Smooth muscle cell (in vitro differentiated cells): ENCODE measurements at regions not wholly inside any gene's neighbourhood (a gene's known extent, or its start where the extent isn't known, plus 50 kb on each side); places are given as distances from the start of the nearest gene placed in this dataset.

ENCODE experiments used
- DNase-seq: peaks from one replicate; lab custom pipeline; 2025; ENCODE audit not compliant: unreplicated experiment; lab: John Stamatoyannopoulos, UW
- H2AFZ ChIP-seq: fragments of 200-600 bp; sonication (generic); 2 replicates; pipeline ENCODE4 v1.6.0; 2016; ENCODE audit warnings: antibody characterized with exemption, low read depth, mild to moderate bottlenecking
- H3F3A ChIP-seq: fragments of 200-600 bp; sonication (generic); 2 replicates; pipeline ENCODE4 v1.6.0; 2017; ENCODE audit warnings: antibody characterized with exemption, low read depth
- H3K27ac ChIP-seq: fragments of 200-600 bp; sonication (generic); 2 replicates; pipeline ENCODE4 v1.5.1; 2016; ENCODE audit warnings: low read depth, mild to moderate bottlenecking
- H3K27me3 ChIP-seq: fragments of 200-600 bp; sonication (generic); 2 replicates; pipeline ENCODE4 v1.6.1; 2016; ENCODE audit warnings: low read depth, mild to moderate bottlenecking
- H3K36me3 ChIP-seq: fragments of 200-600 bp; sonication (generic); 2 replicates; pipeline ENCODE4 v1.5.1; 2016; ENCODE audit warnings: low read depth
- H3K4me1 ChIP-seq: fragments of 200-600 bp; sonication (generic); 2 replicates; pipeline ENCODE4 v1.5.1; 2016; ENCODE audit warnings: low read depth
- H3K4me2 ChIP-seq: fragments of 200-600 bp; sonication (generic); 2 replicates; pipeline ENCODE4 v1.6.0; 2016; ENCODE audit warnings: mild to moderate bottlenecking
- H3K4me3 ChIP-seq: fragments of 200-600 bp; sonication (generic); 2 replicates; pipeline ENCODE4 v1.5.1; 2016; ENCODE audit warnings: mild to moderate bottlenecking
- H3K79me2 ChIP-seq: fragments of 200-600 bp; sonication (generic); 2 replicates; pipeline ENCODE4 v1.6.0; 2016; ENCODE audit warnings: low read depth, mild to moderate bottlenecking
- H3K9ac ChIP-seq: fragments of 200-600 bp; sonication (generic); 2 replicates; pipeline ENCODE4 v1.6.0; 2016; ENCODE audit warnings: low read depth
- H3K9me3 ChIP-seq: fragments of 200-600 bp; sonication (generic); replicated peaks from 2 replicates; pipeline ENCODE4 v1.5.1; 2016; ENCODE audit warnings: low read depth
- H4K20me1 ChIP-seq: fragments of 200-600 bp; sonication (generic); 2 replicates; pipeline ENCODE4 v1.6.0; 2016; ENCODE audit warnings: low read depth
- CTCF ChIP-seq: fragments of 200-600 bp; sonication (generic); IDR thresholded peaks from 2 replicates; pipeline ENCODE4 v1.5.1; 2017; ENCODE audit warnings: borderline replicate concordance, mild to moderate bottlenecking, antibody characterized with exemption; ENCODE audit not compliant: insufficient read depth, poor library complexity, severe bottlenecking
- WGBS: methylation state at CpG from one replicate; pipeline ENCODE4 v1.1.7; 2016; ENCODE audit warnings: low lambda C conversion rate; 5-methylcytosine and 5-hydroxymethylcytosine counted together

GRCh38 chr6:40770794-40771193 is 183.6 kb upstream of the LRFN2 start:
- H3F3A ChIP-seq = no peaks in the 10 kb centered on the region
- no peak overlapping the region for H3K4me3 ChIP-seq
- no peak overlapping the region for H2AFZ ChIP-seq
- peaks cover 24% of the 10 kb centered on the region for H3K27me3 ChIP-seq
- H4K20me1 ChIP-seq = no peaks in the 10 kb centered on the region
- H3K9me3 ChIP-seq = peaks cover 7% of the 10 kb centered on the region
- TF ChIP-seq CTCF = no peak
- H3K9ac ChIP-seq = no peak overlapping the region
- H3K79me2 ChIP-seq = no peaks in the 10 kb centered on the region
- H3K4me1 ChIP-seq = no peaks in the 10 kb centered on the region
- H3K36me3 ChIP-seq = no peaks in the 10 kb centered on the region
- no peak overlapping the region for H3K27ac ChIP-seq
- no peak for DNase-seq
- no peak overlapping the region for H3K4me2 ChIP-seq

GRCh38 chr6:40764726-40765125 is 177.6 kb upstream of the LRFN2 start:
- Histone ChIP-seq H4K20me1 (no peaks in the 10 kb centered on the region), H3K4me2 (no peak overlapping the region), H3K79me2 (no peaks in the 10 kb centered on the region), H3K9ac (no peak overlapping the region), H3K9me3 (no peaks in the 10 kb centered on the region), H3K27me3 (peaks cover 27% of the 10 kb centered on the region), H3F3A (peaks cover 9% of the 10 kb centered on the region), H3K36me3 (no peaks in the 10 kb centered on the region), H3K4me3 (no peak overlapping the region), H3K27ac (no peak overlapping the region), H3K4me1 (no peaks in the 10 kb centered on the region), H2AFZ (no peak overlapping the region)
- no peak for TF ChIP-seq CTCF
- 71% methylated on average over 1 of the region's 1 CpG for WGBS
- no peak for DNase-seq

- peaks cover 9% of the 10 kb centered on the region for H3F3A ChIP-seq
- WGBS = 34% methylated on average over 5 of the region's 5 CpGs
- no peak for DNase-seq
- H3K4me1 ChIP-seq = no peaks in the 10 kb centered on the region
- no peaks in the 10 kb centered on the region for H3K36me3 ChIP-seq
- TF ChIP-seq CTCF = no peak
- H2AFZ ChIP-seq = no peak overlapping the region
- H3K27ac ChIP-seq = no peak overlapping the region
- no peaks in the 10 kb centered on the region for H3K79me2 ChIP-seq
- peaks cover 29% of the 10 kb centered on the region for H3K27me3 ChIP-seq
- H4K20me1 ChIP-seq = no peaks in the 10 kb centered on the region
- no peak overlapping the region for H3K4me3 ChIP-seq
- H3K9me3 ChIP-seq = no peaks in the 10 kb centered on the region
- H3K9ac ChIP-seq = no peak overlapping the region
- no peak overlapping the region for H3K4me2 ChIP-seq
Measured at GRCh38 chr6:40762981-40763380, 175.8 kb upstream of the LRFN2 start.

DNA sequence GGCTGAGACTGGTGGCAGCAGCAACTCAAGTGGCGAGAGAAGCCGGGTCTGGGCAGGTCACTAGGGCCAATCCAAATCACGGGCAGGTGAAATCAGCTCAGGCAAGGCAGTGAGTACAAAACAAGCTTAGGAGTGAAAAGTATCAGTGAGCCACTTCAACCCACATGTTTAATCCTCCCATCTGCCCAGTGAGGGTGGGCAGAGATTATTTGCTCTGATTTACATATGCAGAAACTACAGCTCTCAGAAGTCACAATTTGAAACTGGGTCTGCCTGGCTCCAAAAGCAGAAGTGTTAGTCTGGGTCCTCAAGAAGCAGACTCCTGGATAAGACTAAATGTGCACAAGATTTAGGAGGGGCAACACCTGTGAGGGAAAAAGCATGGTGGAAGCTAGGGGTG is 173.7 kb upstream of the LRFN2 start:
- H4K20me1 ChIP-seq = no peaks in the 10 kb centered on the region
- H3K4me2 ChIP-seq = no peak overlapping the region
- no peaks in the 10 kb centered on the region for H3K36me3 ChIP-seq
- no peak overlapping the region for H3K27ac ChIP-seq
- no peak overlapping the region for H2AFZ ChIP-seq
- peaks cover 32% of the 10 kb centered on the region for H3K27me3 ChIP-seq
- H3K79me2 ChIP-seq = no peaks in the 10 kb centered on the region
- H3K4me3 ChIP-seq = no peak overlapping the region
- 89% methylated on average over 3 of the region's 3 CpGs for WGBS
- no peaks in the 10 kb centered on the region for H3K4me1 ChIP-seq
- H3K9me3 ChIP-seq = no peaks in the 10 kb centered on the region
- H3F3A ChIP-seq = peaks cover 9% of the 10 kb centered on the region
- no peak for TF ChIP-seq CTCF
- no peak overlapping the region for H3K9ac ChIP-seq
- no peak for DNase-seq
